GM04504 (cell line): ENCODE measurements at regions not wholly inside any gene's neighbourhood (a gene's known extent, or its start where the extent isn't known, plus 50 kb on each side); places are given as distances from the start of the nearest gene placed in this dataset.
"Not testable (repeated sequence)": the region's sequence is repeated elsewhere in the genome, so short reads cannot be mapped to it uniquely, and the experiment has no call there.

Experiments
- DNase-seq: peaks from one replicate; pipeline ENCODE4 v3.0.0-alpha.2; 2012; ENCODE audit warnings: low read depth

DNA sequence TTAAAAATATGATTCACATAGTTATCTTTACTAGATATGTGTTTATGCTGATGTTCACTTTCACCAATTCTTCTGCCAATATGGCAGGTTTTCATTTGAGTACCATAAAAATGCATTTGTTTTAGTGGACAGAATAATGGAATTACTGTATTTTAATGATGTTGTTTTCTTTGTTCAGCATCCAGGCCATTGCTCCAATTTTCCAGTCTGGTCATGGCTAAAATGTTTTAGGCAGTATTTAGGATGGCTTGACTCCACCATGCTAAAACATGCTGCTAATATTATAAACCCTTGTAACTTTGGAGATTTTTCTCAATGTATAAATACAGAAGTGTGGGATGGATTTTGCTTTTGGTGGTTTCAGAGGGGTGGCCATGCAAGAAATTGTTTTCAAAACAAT is 273.0 kb upstream of the RPS23 start:
- no peak for DNase-seq

DNA sequence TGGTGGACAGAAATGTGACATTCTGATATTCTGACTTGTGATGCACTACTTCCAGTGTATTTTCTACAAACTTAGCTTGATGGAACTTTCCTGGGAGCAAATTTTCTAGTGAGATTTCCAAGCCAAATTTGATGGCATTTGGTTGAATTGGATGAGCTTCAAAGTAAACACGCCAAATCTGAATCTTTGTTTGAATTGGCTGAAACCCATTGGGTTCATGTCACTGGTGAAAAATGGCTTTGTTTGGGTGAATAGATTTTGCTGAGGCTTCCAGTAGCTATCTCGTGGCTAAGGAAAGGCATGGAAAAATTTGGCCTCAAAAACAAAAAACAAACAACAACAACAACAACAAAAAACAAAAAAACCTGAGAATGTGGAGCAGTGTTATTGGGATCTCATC is 271.1 kb upstream of the RPS23 start:
- no peak for DNase-seq

DNA sequence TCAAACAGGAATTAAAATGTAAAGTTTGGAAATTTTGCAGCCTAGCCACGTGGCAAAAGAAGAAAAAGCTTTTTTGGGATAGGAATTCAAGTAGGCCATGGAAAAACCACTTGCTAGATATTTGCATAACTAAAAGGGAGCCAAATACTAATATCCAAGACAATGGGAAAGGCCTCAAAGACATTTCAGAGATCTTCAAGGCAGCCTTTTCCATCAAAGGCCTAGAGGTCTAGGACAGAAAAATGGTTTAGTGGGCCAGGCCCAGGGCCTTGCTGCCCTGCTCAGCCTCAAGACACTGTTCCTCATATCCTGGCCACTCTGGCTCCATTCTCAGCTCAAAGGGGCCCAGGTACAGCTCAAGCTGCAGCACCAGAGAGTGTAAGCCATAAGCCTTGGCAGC is 265.9 kb upstream of the RPS23 start:
- no peak for DNase-seq

DNA sequence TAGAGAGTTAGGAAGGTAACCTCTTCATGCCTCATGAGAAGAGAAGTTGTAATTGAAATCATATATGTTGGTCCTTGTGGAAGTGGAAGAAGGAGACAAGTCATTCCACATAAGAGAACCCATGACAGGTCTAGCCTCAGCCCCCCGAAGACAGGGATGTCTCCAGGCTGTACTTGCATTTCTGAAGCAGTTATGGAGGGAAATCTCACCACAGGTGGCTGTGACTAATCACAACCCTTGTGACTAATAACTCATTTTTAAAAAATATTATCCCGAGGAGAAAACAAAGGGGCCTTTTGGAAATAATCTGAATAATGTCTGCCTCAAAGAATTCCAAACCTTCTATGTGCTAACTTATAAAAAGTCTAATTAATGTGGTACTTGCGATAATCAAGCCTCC is 262.1 kb upstream of the RPS23 start:
- DNase-seq, result no peak

DNA sequence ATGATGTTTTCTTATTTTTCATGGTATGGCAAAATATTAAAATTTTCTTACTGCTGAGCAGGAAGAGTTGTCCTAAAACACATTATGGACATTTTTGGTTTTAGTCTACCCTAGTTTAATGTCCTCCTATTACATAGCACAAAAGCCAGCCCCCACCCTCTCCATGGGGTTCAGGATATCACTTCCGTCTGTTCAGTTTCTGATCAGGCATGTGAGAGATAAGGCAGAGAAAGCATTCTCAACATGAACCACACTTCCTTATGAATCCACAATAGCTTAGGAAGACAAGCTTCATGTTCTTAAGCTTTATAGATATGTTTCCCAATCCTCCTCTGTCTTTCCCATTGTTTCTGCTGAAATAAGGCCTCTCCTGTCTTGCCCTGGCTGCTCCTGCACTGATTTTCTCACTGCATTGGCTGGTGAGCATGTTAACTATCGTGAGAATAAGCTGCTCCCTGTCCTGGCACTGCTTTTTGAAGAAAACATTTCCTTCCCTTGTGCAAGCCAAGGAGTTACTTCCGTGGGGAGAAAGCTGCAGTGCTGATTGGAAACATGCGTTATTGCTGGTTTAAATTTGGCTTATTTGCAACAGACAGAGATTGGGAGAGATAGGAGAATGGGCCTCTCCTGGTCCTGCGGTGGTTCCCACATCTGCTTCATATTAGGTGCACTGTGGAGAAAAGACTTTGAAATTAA is 260.3 kb upstream of the RPS23 start:
- DNase-seq, result no peak

DNA sequence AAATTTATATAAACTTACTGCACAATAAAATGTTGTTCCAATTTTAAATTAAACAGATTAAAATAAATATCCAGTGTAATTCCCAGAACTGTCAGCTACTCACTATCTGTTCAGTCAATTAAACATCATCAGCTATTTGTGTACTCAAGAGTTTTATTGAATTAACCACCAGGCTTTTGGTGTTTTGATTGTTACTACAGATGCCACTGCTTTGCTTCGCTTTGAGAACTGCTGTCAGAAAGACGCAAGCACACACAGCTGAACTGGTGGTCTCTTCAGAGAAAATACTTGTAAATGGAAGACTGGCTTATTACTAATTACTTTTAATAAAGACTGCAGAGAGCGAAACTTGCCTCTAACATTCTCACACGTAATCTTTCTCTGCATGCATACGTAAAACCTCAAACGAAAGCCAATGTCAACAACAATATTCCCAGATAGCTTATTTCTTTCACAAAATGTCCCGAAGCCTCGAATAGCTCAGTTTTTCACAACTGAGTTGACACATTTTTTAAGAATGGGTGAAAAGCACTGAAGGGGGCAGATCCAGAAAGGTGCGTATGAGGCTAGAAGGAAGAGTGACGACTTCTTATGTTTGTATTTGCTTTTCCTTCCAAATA is 259.6 kb upstream of the RPS23 start:
- no peak for DNase-seq

DNA sequence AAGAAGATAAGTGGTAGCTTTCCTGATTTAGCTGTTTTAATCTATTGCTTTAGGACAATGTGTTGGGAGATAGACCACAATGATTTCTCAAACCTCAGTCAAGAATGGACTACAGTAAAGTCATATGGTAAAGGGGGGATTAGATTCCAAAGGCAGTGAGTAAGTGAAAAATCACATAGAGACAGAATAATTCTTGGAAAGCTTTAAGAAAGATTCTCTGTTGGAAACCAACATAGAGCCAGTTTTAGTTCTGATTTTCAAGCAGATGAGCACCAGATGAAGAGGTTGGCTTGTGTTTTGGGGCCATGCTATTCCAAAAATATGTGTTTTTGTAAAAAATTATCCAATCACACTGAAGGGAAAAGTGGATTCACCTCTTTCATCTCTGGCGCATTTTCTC is 256.8 kb upstream of the RPS23 start:
- DNase-seq, result no peak

DNA sequence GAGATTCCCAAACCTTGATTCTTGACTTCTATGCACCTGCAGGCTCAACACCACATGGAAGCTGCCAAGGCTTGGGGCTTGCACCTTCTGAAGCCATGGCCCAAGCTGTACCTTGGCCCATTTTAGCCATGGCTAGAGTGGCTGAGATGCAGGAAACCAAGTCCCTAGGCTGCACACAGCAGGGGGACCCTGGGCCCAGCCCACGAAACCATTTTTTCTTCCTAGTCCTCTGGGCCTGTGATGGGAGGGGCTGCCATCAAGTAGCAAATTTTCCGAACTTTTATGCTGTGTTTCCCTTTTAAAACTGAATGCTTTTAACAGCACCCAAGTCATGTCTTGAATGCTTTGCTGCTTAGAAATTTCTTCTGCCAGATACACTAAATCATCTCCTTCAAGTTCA is 253.9 kb upstream of the RPS23 start:
- not testable (repeated sequence) for DNase-seq

DNA sequence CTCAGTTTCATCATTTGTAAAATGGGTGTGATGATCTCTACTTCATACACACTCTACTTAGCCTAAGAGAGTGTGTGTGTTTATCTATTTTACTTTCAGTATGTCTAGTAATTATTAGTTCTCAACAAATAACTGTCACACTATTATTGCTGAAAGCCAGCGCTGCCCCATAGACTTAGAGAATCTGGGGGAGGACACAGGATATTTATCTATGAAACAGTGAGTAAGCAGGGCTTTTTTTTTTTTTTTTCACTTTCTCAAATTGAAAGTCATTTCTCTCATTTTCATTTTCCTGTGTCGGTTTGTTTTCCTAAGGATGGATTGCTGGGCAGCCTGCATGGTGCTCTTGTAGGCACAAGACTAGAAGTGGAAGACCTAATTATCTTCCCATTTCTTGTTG is 248.4 kb upstream of the RPS23 start:
- no peak for DNase-seq

DNA sequence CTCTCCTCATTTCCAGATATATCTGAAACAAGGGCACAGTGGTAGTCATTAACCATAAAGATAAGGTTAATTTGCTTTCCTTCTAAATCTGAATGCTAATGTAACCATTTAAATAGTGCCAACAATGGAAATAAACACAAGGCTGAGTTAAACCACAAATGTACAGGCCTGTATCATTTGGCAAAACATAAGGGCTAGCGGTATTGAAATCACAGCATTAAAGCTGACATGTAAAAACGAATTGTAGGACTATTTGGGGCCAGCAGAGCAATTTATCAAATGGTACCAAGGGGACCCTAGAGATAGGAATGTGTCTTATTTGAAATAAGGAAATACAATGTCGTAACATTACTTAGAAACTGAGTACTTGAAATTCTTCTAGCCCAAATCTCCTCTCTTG is 247.5 kb upstream of the RPS23 start:
- DNase-seq, result no peak

DNA sequence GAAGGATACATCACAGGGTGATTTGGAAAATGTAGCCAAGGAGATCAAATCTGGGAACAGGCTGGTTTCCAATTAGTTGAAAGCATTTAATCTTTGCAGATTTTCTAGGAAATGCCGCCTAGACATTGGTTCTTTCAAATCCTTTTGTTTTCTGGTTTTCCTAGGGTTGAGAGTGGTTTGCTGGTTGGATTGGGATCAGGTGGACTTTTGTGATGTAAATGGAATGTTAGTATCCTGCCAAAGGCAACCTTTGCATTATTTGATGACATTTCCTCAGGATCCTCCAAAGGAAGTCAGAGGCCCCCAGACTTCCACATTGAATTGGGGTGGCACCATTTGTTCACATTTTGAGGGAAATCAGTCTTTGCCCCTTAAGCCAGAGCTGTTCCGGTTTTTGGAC is 245.5 kb upstream of the RPS23 start:
- DNase-seq, result no peak

DNA sequence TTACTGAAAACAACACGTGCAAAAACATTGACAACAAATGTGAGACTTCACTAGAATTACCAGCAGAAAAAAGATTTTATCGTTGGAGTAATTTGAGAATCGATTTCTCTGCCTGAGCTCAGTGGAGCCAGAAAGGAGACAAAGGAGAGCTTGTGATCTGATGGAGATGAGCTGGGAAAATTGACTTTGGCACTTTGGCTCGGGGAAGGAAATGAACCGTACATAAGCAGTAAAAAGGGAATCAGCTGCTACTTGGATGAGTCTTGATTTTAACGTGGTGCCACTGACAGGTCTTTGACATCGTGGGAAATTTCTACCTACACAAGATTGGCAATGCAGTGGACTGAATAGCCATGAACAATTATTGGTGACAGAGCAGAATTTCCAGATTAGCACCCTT is 244.7 kb upstream of the RPS23 start:
- no peak for DNase-seq

DNA sequence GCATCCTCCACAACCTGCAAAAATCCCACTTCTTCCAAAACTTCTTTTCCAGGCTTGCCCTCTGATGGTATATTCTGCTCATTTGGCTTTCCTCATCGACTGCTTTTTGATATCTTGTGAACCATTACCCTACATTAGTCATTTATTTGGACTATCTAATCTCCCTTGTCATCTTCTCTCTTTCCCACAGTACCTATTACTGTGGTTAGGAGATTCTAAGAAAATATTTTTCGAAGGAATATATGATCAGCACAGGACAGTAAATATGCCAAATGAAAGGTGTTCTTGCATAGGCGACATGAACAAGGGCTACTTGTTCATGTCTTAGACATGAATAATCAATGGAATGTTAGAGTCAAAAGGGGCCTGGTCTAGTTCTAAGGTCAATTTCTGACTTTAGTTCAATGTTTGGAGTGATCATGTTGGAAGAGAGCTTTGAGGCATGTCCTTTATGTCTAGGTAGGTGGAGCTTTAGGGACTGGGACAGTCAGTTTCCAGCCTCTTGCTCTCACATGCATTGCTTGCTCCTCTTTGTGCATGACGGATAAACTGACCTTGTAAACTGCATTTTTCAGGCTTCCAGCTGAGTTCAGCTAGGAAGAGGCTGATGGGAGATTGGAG is 243.4 kb upstream of the RPS23 start:
- no peak for DNase-seq

DNA sequence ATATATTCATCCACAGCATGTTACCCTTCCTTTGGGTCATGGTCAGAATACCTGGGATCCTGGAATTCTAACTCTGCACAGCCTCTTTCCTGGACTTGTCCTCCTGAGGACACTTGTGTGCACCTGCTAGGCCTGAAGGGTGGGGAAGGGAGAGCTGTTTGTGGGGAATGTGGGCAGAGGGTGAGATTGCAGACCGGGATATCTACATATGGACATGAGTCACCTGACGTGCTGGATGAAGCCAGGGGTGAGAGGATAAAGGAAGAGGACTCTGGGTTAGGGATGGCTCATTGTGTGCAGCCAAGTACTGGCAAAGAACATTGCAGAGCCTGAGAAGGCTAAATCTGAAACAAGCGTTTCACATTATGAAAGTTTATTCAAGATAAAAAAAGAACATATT is 241.4 kb upstream of the RPS23 start:
- no peak for DNase-seq

DNA sequence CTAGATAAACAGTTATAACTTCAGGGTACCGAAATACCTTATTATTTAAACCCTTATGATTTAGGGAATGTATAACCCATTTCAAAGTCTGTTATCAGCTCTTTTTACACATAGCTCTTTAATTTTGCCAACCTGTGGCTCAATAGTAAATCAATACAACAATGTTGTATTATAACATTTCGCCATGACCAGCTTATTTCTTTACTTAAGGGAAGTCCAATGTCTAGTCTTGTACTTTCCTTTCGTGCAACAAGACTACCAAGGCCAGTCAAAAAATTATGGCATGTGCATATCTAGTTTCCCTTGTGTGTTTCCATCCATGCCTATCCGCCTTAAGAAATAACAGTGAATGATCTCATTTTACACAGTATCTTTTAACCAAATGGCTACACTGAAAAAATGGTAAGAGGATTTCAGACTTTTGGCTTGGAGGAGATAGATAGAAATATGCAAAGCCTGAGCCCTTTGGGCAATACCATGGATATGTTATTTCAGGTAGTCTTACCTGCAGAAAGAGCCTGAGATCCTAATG is 239.5 kb upstream of the RPS23 start:
- no peak for DNase-seq

DNA sequence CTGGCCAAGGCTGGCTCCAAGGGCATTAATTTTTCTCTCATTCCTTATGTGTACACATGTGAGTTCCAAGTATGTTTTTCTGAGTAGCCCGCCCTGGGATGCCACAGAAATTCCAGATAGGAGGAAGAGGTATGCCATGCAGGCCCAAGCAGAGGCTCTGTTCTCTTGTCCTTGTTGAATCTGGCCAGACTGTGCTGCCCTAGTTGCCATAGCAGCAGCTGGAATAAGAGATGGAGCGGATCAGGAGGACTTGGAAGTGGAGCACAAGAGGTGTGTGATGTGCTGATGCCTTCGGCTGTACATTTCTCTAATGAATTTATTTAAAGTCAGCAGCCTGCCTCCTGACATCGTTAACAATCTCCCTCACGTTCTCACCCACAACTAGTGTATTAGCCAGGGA is 235.6 kb upstream of the RPS23 start:
- DNase-seq, result no peak

DNA sequence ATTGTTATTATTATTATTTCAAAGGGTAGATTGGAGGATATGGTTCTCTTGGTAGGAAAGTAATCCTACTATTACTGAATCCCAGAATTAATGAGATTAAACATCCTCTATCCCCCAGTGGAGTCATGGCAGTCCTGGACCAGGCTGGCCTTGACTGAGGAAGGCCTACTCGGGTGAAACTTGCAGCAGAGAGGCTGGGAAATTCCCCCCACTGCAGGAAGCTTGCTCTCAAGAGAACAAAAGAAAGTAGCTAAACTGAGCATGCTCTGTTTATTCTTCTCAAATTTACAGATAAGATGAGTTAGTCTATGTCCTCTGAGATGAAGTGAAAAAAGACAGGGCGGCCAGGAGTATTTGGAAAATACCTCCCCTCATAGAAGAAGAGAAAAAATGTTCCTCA is 233.9 kb upstream of the RPS23 start:
- no peak for DNase-seq

DNA sequence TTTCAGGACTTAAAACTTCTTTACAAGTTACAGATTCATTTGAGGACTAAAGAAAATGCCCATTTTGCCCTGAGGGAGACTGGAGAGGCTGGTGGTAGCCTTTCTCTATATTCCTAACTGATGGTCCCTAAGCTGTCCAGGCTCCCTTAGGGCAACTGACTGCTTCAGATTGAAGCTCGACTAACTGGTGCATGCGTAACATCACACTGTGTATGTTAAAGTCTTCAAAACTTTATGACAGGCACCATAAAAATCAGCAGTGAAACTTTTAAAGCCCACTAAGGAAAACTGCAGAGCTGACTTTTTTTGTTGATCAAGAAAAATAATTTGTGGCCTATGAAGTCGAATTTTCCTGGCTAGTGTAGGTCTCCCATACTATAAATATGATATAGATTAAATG is 233.0 kb upstream of the RPS23 start:
- DNase-seq, result no peak

DNA sequence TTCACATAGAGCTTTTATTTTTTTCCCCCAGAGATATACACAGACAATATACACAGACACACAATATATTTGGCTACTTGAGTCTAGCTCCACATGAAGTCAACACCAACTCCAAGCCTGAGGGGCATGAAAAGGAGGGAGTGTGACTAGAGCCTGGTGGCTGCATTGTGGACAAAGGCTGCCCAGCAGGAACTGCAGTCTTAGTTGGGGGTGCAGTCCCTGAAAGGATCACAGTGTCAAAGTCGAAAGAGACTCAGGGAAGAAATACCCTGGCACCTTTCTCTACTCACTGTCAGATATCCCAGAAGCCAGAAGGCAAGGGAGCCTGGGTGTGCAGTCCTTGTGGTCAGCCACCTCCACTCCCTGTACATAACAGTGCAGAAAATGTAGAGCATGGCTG is 231.6 kb upstream of the RPS23 start:
- no peak for DNase-seq

DNA sequence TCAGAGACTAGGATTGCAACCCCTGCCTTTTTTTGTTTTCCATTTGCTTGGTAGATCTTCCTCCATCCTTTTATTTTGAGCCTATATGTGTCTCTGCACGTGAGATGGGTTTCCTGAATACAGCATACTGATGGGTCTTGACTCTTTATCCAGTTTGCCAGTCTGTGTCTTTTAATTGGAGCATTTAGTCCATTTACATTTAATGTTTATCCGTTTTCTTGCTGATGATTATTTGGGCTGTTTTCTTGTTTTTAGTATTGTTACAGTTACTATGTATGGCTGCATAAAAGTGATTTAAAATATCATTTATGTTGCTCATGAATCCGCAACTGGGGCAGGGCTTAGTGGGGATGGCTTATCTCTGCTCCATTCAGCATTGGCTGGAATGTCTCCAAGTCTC is 228.2 kb upstream of the RPS23 start:
- not testable (repeated sequence) for DNase-seq

DNA sequence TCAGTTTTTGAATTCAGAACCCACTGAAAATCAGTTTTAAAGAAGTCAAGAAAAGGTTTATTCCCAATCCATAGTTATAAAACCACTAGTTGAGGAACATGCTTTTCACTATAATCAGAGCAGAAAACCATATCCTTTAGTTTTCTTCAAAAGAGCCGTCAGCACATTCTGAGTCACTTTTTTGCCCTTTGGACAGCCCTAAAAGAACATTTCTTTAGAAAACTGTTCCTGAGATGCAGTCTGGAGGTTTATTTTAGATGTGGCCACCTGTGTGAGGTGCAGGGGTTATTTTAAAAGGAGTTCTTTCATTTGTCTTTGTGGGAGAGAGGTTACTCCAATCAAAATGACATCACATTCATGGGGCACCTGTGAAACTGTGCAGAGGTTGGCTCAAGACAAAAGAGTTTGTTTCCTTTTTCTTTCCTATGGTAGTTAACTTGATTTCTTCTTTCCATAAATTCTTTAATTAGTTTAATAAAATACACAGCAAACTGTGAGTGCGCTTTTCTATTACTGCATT is 221.6 kb upstream of the RPS23 start:
- DNase-seq, result no peak

DNA sequence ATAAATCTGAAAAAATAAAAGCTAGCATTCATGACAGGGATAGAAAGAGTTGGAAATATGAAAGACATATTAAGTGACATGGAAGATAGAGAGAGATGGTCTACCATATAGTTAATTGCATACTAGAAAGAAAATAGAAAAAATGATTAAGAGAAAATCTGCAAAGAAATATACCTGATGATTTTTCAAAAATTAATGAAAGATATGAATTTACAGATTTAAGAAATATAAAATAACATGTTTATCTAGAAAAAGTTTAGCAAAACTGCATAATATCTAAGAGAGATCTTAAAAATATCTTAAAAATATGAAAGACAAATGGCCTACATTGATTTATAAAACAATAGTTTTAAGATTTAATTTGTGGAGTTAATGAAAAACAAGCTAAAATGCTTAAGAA is 219.1 kb upstream of the RPS23 start:
- no peak for DNase-seq

DNA sequence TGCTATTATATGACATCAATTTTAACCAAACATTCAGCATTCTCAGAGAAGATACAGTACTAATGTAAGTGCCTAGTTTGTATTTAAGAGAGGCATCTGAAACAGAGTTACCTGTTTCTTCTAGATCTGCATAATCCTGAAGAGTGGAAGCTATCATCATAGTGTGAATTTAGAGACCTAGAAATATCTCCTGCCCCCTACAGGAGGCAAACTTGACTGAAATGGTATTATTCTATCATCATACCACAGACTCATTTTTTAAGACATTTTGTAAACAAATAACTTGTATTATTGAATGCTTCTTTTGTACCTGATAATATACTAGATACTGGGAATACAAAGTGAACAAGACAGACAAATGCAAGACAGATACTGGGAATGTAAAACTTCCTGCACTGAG is 216.8 kb upstream of the RPS23 start:
- no peak for DNase-seq
